PC-9 (cell line): ENCODE measurements at regions not wholly inside any gene's neighbourhood (a gene's known extent, or its start where the extent isn't known, plus 50 kb on each side); places are given as distances from the start of the nearest gene placed in this dataset.

Experiments used
- BruUV-seq: library from RNA; stranded (reverse); fragments of 400-500 nt; replicated peaks from 2 replicates; lab custom pipeline; 2021; lab: Mats Ljungman, UMichigan
- CTCF ChIA-PET: fragments of 300-600 bp; sonication (Branson Sonifier 250); formaldehyde crosslinking; loops from one replicate; lab custom pipeline; 2022; ENCODE audit warnings: antibody characterized with exemption; lab: Charles Lee
- POLR2A ChIA-PET: fragments of 300-600 bp; sonication (Branson Sonifier 250); formaldehyde crosslinking; loops from one replicate; lab custom pipeline; 2022; ENCODE audit warnings: antibody characterized with exemption; ENCODE audit not compliant: unreplicated experiment; lab: Charles Lee
- DNase-seq, 2 experiments: peaks; one replicate each; pipeline versions ENCODE4 v3.0.0 to v3.0.0-alpha.2; 2015 to 2022; ENCODE audit warnings: mixed read lengths in 1 of 2
- H2AFZ ChIP-seq: fragments of 200-600 bp; sonication (generic); 2 replicates; pipeline ENCODE4 v1.8.1; 2017; ENCODE audit warnings: antibody characterized with exemption
- H3F3A ChIP-seq: fragments of 200-600 bp; sonication (generic); 2 replicates; pipeline ENCODE4 v1.8.1; 2017; ENCODE audit warnings: antibody characterized with exemption, mild to moderate bottlenecking, low read depth; ENCODE audit not compliant: insufficient read depth
- H3K27ac ChIP-seq: fragments of 200-600 bp; sonication (generic); 2 replicates; pipeline ENCODE4 v1.6.1; 2016; ENCODE audit warnings: mixed run types
- H3K27me3 ChIP-seq: fragments of 200-600 bp; sonication (generic); 2 replicates; pipeline ENCODE4 v1.6.1; 2016; ENCODE audit warnings: low read depth, mixed run types; ENCODE audit not compliant: insufficient read depth
- H3K36me3 ChIP-seq: fragments of 200-600 bp; sonication (generic); 2 replicates; pipeline ENCODE4 v1.6.1; 2016; ENCODE audit warnings: low read depth, mixed run types
- H3K4me1 ChIP-seq: fragments of 200-600 bp; sonication (generic); replicated peaks from 2 replicates; pipeline ENCODE4 v1.6.1; 2016; ENCODE audit warnings: mixed run types; ENCODE audit not compliant: insufficient read depth
- H3K4me2 ChIP-seq: fragments of 200-600 bp; sonication (generic); 2 replicates; pipeline ENCODE4 v1.6.1; 2017; ENCODE audit warnings: mixed run types
- H3K4me3 ChIP-seq: fragments of 200-600 bp; sonication (generic); 2 replicates; pipeline ENCODE4 v1.6.1; 2016; ENCODE audit warnings: mixed run types
- H3K79me2 ChIP-seq: fragments of 200-600 bp; sonication (generic); 2 replicates; pipeline ENCODE4 v1.6.1; 2017; ENCODE audit warnings: low read depth, mixed run types
- H3K9me2 ChIP-seq: fragments of 200-600 bp; sonication (generic); 2 replicates; pipeline ENCODE4 v1.8.1; 2017; ENCODE audit warnings: mild to moderate bottlenecking; ENCODE audit not compliant: insufficient read depth
- H3K9me3 ChIP-seq: fragments of 200-600 bp; sonication (generic); 2 replicates; pipeline ENCODE4 v1.8.1; 2016; ENCODE audit warnings: low read depth; ENCODE audit not compliant: insufficient read depth
- H4K20me1 ChIP-seq: fragments of 200-600 bp; sonication (generic); 2 replicates; pipeline ENCODE4 v1.8.1; 2017; ENCODE audit not compliant: insufficient read depth
- EZH2 ChIP-seq: fragments of 200-600 bp; sonication (generic); IDR thresholded peaks from 2 replicates; pipeline ENCODE4 v1.8.0; 2017; ENCODE audit warnings: antibody characterized with exemption, low read depth
- intact Hi-C: fragments of 100-400 bp; cut with micrococcal nuclease; formaldehyde crosslinking; loops from one replicate; pipeline ENCODE4 v1.10.0; 2022; ENCODE audit not compliant: unreplicated experiment
- TF ChIP-seq, protein P1 (sequence below): fragments of 200-600 bp; sonication (generic); conservative IDR thresholded peaks from 2 replicates; pipeline ENCODE4 v1.6.1; 2017; ENCODE audit warnings: mixed run types, antibody characterized with exemption, mild to moderate bottlenecking, moderate library complexity

DNA sequence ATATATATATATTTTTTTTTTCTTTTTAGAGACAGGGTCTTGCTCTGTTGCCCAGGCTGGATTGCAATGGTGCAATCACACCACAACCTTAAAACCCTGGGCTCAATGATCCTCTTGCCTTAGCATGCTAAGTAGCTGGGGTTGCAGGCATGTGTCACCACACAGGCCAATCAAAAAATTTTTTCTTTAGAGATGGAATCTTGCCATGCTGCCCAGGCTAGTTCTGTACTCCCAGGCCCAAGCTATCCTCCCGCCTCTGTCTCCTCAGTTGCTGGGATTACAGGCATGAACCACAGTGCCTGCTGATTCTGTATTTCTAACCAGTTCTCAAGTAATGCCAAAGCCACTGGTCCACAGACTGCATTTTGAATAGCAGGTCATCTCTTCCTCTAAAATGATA is 291.3 kb upstream of the ZPLD1 start:
- CTCF ChIA-PET = no interaction called here
- no peaks in the 10 kb centered on the region for H4K20me1 ChIP-seq
- BruUV-seq = no TSS peak
- H3K27ac ChIP-seq = no peak overlapping the region
- H3K4me3 ChIP-seq = no peak overlapping the region
- H3K27me3 ChIP-seq = no peaks in the 10 kb centered on the region
- no peaks in the 10 kb centered on the region for H3K9me3 ChIP-seq
- H2AFZ ChIP-seq = no peak overlapping the region
- no peaks in the 10 kb centered on the region for H3K4me1 ChIP-seq
- POLR2A ChIA-PET = no interaction called here
- no peaks in the 10 kb centered on the region for H3F3A ChIP-seq
- 0 out of 2 replicates have a peak, but pooled peaks cover 8% of the 10 kb centered on the region for H3K9me2 ChIP-seq
- no peak overlapping the region for H3K4me2 ChIP-seq
- no peaks in the 10 kb centered on the region for H3K79me2 ChIP-seq
- TF ChIP-seq, protein P1, sequence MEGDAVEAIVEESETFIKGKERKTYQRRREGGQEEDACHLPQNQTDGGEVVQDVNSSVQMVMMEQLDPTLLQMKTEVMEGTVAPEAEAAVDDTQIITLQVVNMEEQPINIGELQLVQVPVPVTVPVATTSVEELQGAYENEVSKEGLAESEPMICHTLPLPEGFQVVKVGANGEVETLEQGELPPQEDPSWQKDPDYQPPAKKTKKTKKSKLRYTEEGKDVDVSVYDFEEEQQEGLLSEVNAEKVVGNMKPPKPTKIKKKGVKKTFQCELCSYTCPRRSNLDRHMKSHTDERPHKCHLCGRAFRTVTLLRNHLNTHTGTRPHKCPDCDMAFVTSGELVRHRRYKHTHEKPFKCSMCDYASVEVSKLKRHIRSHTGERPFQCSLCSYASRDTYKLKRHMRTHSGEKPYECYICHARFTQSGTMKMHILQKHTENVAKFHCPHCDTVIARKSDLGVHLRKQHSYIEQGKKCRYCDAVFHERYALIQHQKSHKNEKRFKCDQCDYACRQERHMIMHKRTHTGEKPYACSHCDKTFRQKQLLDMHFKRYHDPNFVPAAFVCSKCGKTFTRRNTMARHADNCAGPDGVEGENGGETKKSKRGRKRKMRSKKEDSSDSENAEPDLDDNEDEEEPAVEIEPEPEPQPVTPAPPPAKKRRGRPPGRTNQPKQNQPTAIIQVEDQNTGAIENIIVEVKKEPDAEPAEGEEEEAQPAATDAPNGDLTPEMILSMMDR = no peak
- no peak for DNase-seq
- intact Hi-C loops = no loop called here
- H3K36me3 ChIP-seq = no peaks in the 10 kb centered on the region

DNA sequence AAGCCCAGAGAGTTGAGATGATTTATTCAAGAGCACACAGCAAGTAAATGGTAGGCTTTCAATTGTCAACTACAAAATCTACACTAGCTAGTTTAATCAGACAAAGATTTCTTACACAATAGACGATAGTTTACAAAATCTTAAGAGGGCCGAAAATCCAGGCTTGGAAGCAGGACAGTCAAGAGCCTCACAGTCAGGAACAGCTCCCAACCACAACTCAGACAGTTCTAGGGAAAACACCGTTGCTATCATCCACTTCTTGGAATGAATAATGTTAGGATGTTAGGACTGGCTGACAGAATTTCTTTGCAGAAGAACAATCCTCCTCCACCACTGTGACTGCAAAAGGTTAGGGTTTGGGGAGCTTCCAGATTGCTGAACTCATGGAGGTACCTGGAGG is 290.8 kb upstream of the ZPLD1 start:
- H3K9me2 ChIP-seq = 0 out of 2 replicates have a peak, but pooled peaks cover 8% of the 10 kb centered on the region
- H3K4me2 ChIP-seq = no peak overlapping the region
- no peak overlapping the region for H2AFZ ChIP-seq
- no peaks in the 10 kb centered on the region for H3K27me3 ChIP-seq
- H3K9me3 ChIP-seq = no peaks in the 10 kb centered on the region
- H3K4me3 ChIP-seq = no peak overlapping the region
- H4K20me1 ChIP-seq = no peaks in the 10 kb centered on the region
- BruUV-seq = no TSS peak
- H3K36me3 ChIP-seq = no peaks in the 10 kb centered on the region
- CTCF ChIA-PET = no interaction called here
- TF ChIP-seq, protein P1 = no peak
- TF ChIP-seq EZH2 = no peak
- no peak for DNase-seq
- no peaks in the 10 kb centered on the region for H3K79me2 ChIP-seq
- intact Hi-C loops = no loop called here
- H3K4me1 ChIP-seq = no peaks in the 10 kb centered on the region
- H3F3A ChIP-seq = no peaks in the 10 kb centered on the region
- POLR2A ChIA-PET = no interaction called here
- H3K27ac ChIP-seq = no peak overlapping the region

GRCh38 chr3:102148598-102149337 is 286.0 kb upstream of the ZPLD1 start:
- H3K4me2 ChIP-seq = no peak overlapping the region
- no peak overlapping the region for H3K4me3 ChIP-seq
- CTCF ChIA-PET = interaction anchor here (0.6 kb wide), 2 partner anchors 150 to 205 kb away, joined by 3 read pairs; no protein-coding TSS in a partner anchor
- H3K4me1 ChIP-seq = no peaks in the 10 kb centered on the region
- no peaks in the 10 kb centered on the region for H3K27me3 ChIP-seq
- H4K20me1 ChIP-seq = no peaks in the 10 kb centered on the region
- H2AFZ ChIP-seq = no peak overlapping the region
- POLR2A ChIA-PET = no interaction called here
- no peak overlapping the region for H3K27ac ChIP-seq
- DNase-seq = no peak
- TF ChIP-seq, protein P1 = no peak
- no peak for TF ChIP-seq EZH2
- no peaks in the 10 kb centered on the region for H3K36me3 ChIP-seq
- intact Hi-C loops = no loop called here
- peaks cover 15% of the 10 kb centered on the region; the same call in 1 of the 2 replicates for H3K9me3 ChIP-seq
- no peaks in the 10 kb centered on the region for H3F3A ChIP-seq
- H3K9me2 ChIP-seq = 0 out of 2 replicates have a peak, but pooled peaks cover 8% of the 10 kb centered on the region
- H3K79me2 ChIP-seq = no peaks in the 10 kb centered on the region
- no TSS peak for BruUV-seq
